Astrocyte of the cerebellum (primary cell): ENCODE measurements at regions not wholly inside any gene's neighbourhood (a gene's known extent, or its start where the extent isn't known, plus 50 kb on each side); places are given as distances from the start of the nearest gene placed in this dataset.
"Not testable (repeated sequence)": the region's sequence is repeated elsewhere in the genome, so short reads cannot be mapped to it uniquely, and the experiment has no call there.

Source experiments
- DNase-seq: peaks from one replicate; pipeline ENCODE4 v3.0.0-alpha.2; 2011; ENCODE audit warnings: low read depth
- H3K4me3 ChIP-seq: 2 replicates; pipeline ENCODE4 v1.5.1; 2011; ENCODE audit warnings: mild to moderate bottlenecking, low read depth, low read length, moderate library complexity
- CTCF ChIP-seq: IDR thresholded peaks from 2 replicates; pipeline ENCODE4 v1.5.1; 2012; ENCODE audit warnings: low read length, low read depth, moderate library complexity, mild to moderate bottlenecking; ENCODE audit errors: missing control alignments
- in situ Hi-C: cut with HindIII; loops from 2 replicates; pipeline ENCODE4 v1.10.0; 2017; ENCODE audit warnings: low sequenced_read_pairs

GRCh38 chr2:84129018-84129417 is 330.1 kb downstream of the SUCLG1 start:
- in situ Hi-C loops: no loop called here
- TF ChIP-seq CTCF: no peak

GRCh38 chr2:84127812-84128211 is 331.3 kb downstream of the SUCLG1 start:
- H3K4me3 ChIP-seq, DNase-seq, in situ Hi-C loops: not testable (repeated sequence)

More at GRCh38 chr2:84129018-84129417, 330.1 kb downstream of the SUCLG1 start:
- DNase-seq: no peak
- no peak overlapping the region for H3K4me3 ChIP-seq

- TF ChIP-seq CTCF: no peak
- no peak overlapping the region for H3K4me3 ChIP-seq
- DNase-seq: no peak
- in situ Hi-C loops: no loop called here
Measured at GRCh38 chr2:84126530-84126929, 332.6 kb downstream of the SUCLG1 start.

GRCh38 chr2:84126084-84126483 is 333.0 kb downstream of the SUCLG1 start:
- in situ Hi-C loops: no loop called here
- TF ChIP-seq CTCF: no peak
- no peak overlapping the region for H3K4me3 ChIP-seq
- DNase-seq: no peak

- no peak for DNase-seq
- TF ChIP-seq CTCF: no peak
- in situ Hi-C loops: no loop called here
- no peak overlapping the region for H3K4me3 ChIP-seq
Measured at GRCh38 chr2:84116143-84116542, 342.9 kb downstream of the SUCLG1 start.

GRCh38 chr2:84115173-84115857 is 343.8 kb downstream of the SUCLG1 start:
- H3K4me3 ChIP-seq: no peak overlapping the region
- no peak for TF ChIP-seq CTCF
- DNase-seq: no peak
- in situ Hi-C loops: no loop called here

GRCh38 chr2:84103816-84104527 is 355.1 kb downstream of the SUCLG1 start:
- in situ Hi-C loops, DNase-seq: not testable (repeated sequence)

GRCh38 chr2:84102274-84102673 is 356.8 kb downstream of the SUCLG1 start:
- no peak for DNase-seq
- no peak for TF ChIP-seq CTCF
- no peak overlapping the region for H3K4me3 ChIP-seq
- in situ Hi-C loops: no loop called here

More at GRCh38 chr2:84103816-84104527, 355.1 kb downstream of the SUCLG1 start:
- not testable (repeated sequence) for H3K4me3 ChIP-seq
